ENCODE measurements at regions not wholly inside any gene's neighbourhood (a gene's known extent, or its start where the extent isn't known, plus 50 kb on each side); places are given as distances from the start of the nearest gene placed in this dataset.

- no peak for DNase-seq (ENCODE audit: low read depth)
- TF ChIP-seq CTCF (IDR thresholded peaks at IDR 0.05; ENCODE audit: control insufficient read depth, extremely low read depth, insufficient read depth), result no peak
- no peak overlapping the region for H3K4me3 ChIP-seq (ENCODE audit: low read depth, low read length)
Measured at GRCh38 chr18:67788310-67789164, 272.0 kb upstream of the DSEL start.

GRCh38 chr18:67783196-67783946, 266.9 kb upstream of the DSEL start:
- DNase-seq (ENCODE audit: low read depth), result no peak
- no peak for TF ChIP-seq CTCF (IDR thresholded peaks at IDR 0.05; ENCODE audit: control insufficient read depth, extremely low read depth, insufficient read depth)
- H3K4me3 ChIP-seq (ENCODE audit: low read depth, low read length), result no peak overlapping the region

- H3K4me3 ChIP-seq (ENCODE audit: low read depth, low read length), result no peak overlapping the region
- TF ChIP-seq CTCF (IDR thresholded peaks at IDR 0.05; ENCODE audit: control insufficient read depth, extremely low read depth, insufficient read depth), result no peak
- no peak for DNase-seq (ENCODE audit: low read depth)
Measured at GRCh38 chr18:67778016-67778415, 261.5 kb upstream of the DSEL start.

GRCh38 chr18:67776929-67777328, 260.4 kb upstream of the DSEL start:
- no peak for DNase-seq (ENCODE audit: low read depth)
- no peak overlapping the region for H3K4me3 ChIP-seq (ENCODE audit: low read depth, low read length)
- TF ChIP-seq CTCF (IDR thresholded peaks at IDR 0.05; ENCODE audit: control insufficient read depth, extremely low read depth, insufficient read depth), result no peak

GRCh38 chr18:67771271-67771670, 254.8 kb upstream of the DSEL start:
- no peak overlapping the region for H3K4me3 ChIP-seq (ENCODE audit: low read depth, low read length)
- DNase-seq (ENCODE audit: low read depth), result no peak
- no peak for TF ChIP-seq CTCF (IDR thresholded peaks at IDR 0.05; ENCODE audit: control insufficient read depth, extremely low read depth, insufficient read depth)

GRCh38 chr18:67770520-67770919, 254.0 kb upstream of the DSEL start:
- no peak for DNase-seq (ENCODE audit: low read depth)
- TF ChIP-seq CTCF (IDR thresholded peaks at IDR 0.05; ENCODE audit: control insufficient read depth, extremely low read depth, insufficient read depth), result no peak

More at GRCh38 chr18:67770520-67770919, 254.0 kb upstream of the DSEL start:
- no peak overlapping the region for H3K4me3 ChIP-seq (ENCODE audit: low read depth, low read length)
